ENCODE measurements at regions not wholly inside any gene's neighbourhood (a gene's known extent, or its start where the extent isn't known, plus 50 kb on each side); places are given as distances from the start of the nearest gene placed in this dataset.

GRCh38 chr14:62429683-62430082 lies 615.6 kb downstream of the KCNH5 start:
- no peak for TF ChIP-seq CTCF (IDR thresholded peaks at IDR 0.05; ENCODE audit: control extremely low read depth, extremely low read depth)

GRCh38 chr14:62431496-62431895 lies 613.8 kb downstream of the KCNH5 start:
- no peak overlapping the region for H3K27ac ChIP-seq (ENCODE audit: low read depth in 1 of 2, low read length in 1 of 2)
- H3K4me3 ChIP-seq: no peak overlapping the region
- H3K27me3 ChIP-seq (ENCODE audit: control insufficient read depth in 3 of 3, insufficient read depth in 3 of 3, low read length in 2 of 3): no peaks in the 10 kb centered on the region
- 75 to 88% methylated on average over 2 of the region's 2 CpGs for WGBS, 2 donors
- H3K4me1 ChIP-seq (ENCODE audit: control insufficient read depth in 5 of 5, insufficient read depth in 5 of 5, low read length in 5 of 5): no peaks in the 10 kb centered on the region
- H3K9me3 ChIP-seq (ENCODE audit: control insufficient read depth in 4 of 4, insufficient read depth in 3 of 4, low read length in 3 of 4): peaks cover 0 to 9% (median 5%) of the 10 kb centered on the region in 4 donors
- no peaks in the 10 kb centered on the region for H3K36me3 ChIP-seq (ENCODE audit: control insufficient read depth in 4 of 4, insufficient read depth in 4 of 4, low read length in 4 of 4)
- TF ChIP-seq CTCF (IDR thresholded peaks at IDR 0.05; ENCODE audit: control extremely low read depth, extremely low read depth): no peak
- H3K9ac ChIP-seq (ENCODE audit: insufficient read depth in 1 of 2, low read length in 2 of 2): no peak overlapping the region
- ATAC-seq (ENCODE audit: insufficient read depth, low FRiP score) (no peak), DNase-seq (no peak)

More at GRCh38 chr14:62429683-62430082, 615.6 kb downstream of the KCNH5 start:
- Histone ChIP-seq H3K4me1 (ENCODE audit: control insufficient read depth in 5 of 5, insufficient read depth in 5 of 5, low read length in 5 of 5) (no peaks in the 10 kb centered on the region), H3K27ac (ENCODE audit: low read depth in 1 of 2, low read length in 1 of 2) (no peak overlapping the region), H3K9me3 (ENCODE audit: control insufficient read depth in 4 of 4, insufficient read depth in 3 of 4, low read length in 3 of 4) (peaks cover 0 to 9% (median 5%) of the 10 kb centered on the region in 4 donors), H3K4me3 (no peak overlapping the region), H3K9ac (ENCODE audit: insufficient read depth in 1 of 2, low read length in 2 of 2) (no peak overlapping the region), H3K36me3 (ENCODE audit: control insufficient read depth in 4 of 4, insufficient read depth in 4 of 4, low read length in 4 of 4) (no peaks in the 10 kb centered on the region), H3K27me3 (ENCODE audit: control insufficient read depth in 3 of 3, insufficient read depth in 3 of 3, low read length in 2 of 3) (no peaks in the 10 kb centered on the region)
- DNase-seq (no peak), ATAC-seq (ENCODE audit: insufficient read depth, low FRiP score) (no peak)
- WGBS, 2 donors: 100% methylated on average over 1 of the region's 1 CpG

GRCh38 chr14:62432955-62433354 lies 612.3 kb downstream of the KCNH5 start:
- Histone ChIP-seq H3K9ac (ENCODE audit: insufficient read depth in 1 of 2, low read length in 2 of 2) (no peak overlapping the region), H3K36me3 (ENCODE audit: control insufficient read depth in 4 of 4, insufficient read depth in 4 of 4, low read length in 4 of 4) (no peaks in the 10 kb centered on the region), H3K4me3 (no peak overlapping the region), H3K27me3 (ENCODE audit: control insufficient read depth in 3 of 3, insufficient read depth in 3 of 3, low read length in 2 of 3) (no peaks in the 10 kb centered on the region), H3K9me3 (ENCODE audit: control insufficient read depth in 4 of 4, insufficient read depth in 3 of 4, low read length in 3 of 4) (peaks cover 0 to 9% (median 4%) of the 10 kb centered on the region in 4 donors), H3K4me1 (ENCODE audit: control insufficient read depth in 5 of 5, insufficient read depth in 5 of 5, low read length in 5 of 5) (no peaks in the 10 kb centered on the region), H3K27ac (ENCODE audit: low read depth in 1 of 2, low read length in 1 of 2) (no peak overlapping the region)
- 92 to 95% methylated on average over 2 of the region's 2 CpGs for WGBS, 2 donors
- ATAC-seq (ENCODE audit: insufficient read depth, low FRiP score): no peak
- no peak for DNase-seq
- TF ChIP-seq CTCF (IDR thresholded peaks at IDR 0.05; ENCODE audit: control extremely low read depth, extremely low read depth): no peak

GRCh38 chr14:62436261-62436660 lies 609.0 kb downstream of the KCNH5 start:
- 40 to 42% methylated on average over 2 of the region's 2 CpGs for WGBS, 2 donors
- H3K27ac ChIP-seq (ENCODE audit: low read depth in 1 of 2, low read length in 1 of 2): no peak overlapping the region
- no peaks in the 10 kb centered on the region for H3K36me3 ChIP-seq (ENCODE audit: control insufficient read depth in 4 of 4, insufficient read depth in 4 of 4, low read length in 4 of 4)
- no peak overlapping the region for H3K4me3 ChIP-seq
- H3K27me3 ChIP-seq (ENCODE audit: control insufficient read depth in 3 of 3, insufficient read depth in 3 of 3, low read length in 2 of 3): no peaks in the 10 kb centered on the region
- peaks cover 0 to 19% (median 13%) of the 10 kb centered on the region in 4 donors for H3K9me3 ChIP-seq (ENCODE audit: control insufficient read depth in 4 of 4, insufficient read depth in 3 of 4, low read length in 3 of 4)
- TF ChIP-seq CTCF (IDR thresholded peaks at IDR 0.05; ENCODE audit: control extremely low read depth, extremely low read depth): no peak
- H3K4me1 ChIP-seq (ENCODE audit: control insufficient read depth in 5 of 5, insufficient read depth in 5 of 5, low read length in 5 of 5): no peaks in the 10 kb centered on the region
- ATAC-seq (ENCODE audit: insufficient read depth, low FRiP score) (no peak), DNase-seq (no peak)
- no peak overlapping the region for H3K9ac ChIP-seq (ENCODE audit: insufficient read depth in 1 of 2, low read length in 2 of 2)
